CD4-positive, alpha-beta T cell treated with Interleukin-1 beta for 1 hour (primary cell): ENCODE measurements at regions not wholly inside any gene's neighbourhood (a gene's known extent, or its start where the extent isn't known, plus 50 kb on each side); places are given as distances from the start of the nearest gene placed in this dataset.
A peak's percentile ranks its signal among the peaks of the same experiment; 100 is the strongest.

Experiments
- DNase-seq, 2 donors: peaks; one replicate each; pipeline ENCODE4 v3.0.0-alpha.2; 2020 to 2022

GRCh38 chr1:18021242-18021641, 86.4 kb upstream of the IGSF21 start:
- DNase-seq = no peak

DNA sequence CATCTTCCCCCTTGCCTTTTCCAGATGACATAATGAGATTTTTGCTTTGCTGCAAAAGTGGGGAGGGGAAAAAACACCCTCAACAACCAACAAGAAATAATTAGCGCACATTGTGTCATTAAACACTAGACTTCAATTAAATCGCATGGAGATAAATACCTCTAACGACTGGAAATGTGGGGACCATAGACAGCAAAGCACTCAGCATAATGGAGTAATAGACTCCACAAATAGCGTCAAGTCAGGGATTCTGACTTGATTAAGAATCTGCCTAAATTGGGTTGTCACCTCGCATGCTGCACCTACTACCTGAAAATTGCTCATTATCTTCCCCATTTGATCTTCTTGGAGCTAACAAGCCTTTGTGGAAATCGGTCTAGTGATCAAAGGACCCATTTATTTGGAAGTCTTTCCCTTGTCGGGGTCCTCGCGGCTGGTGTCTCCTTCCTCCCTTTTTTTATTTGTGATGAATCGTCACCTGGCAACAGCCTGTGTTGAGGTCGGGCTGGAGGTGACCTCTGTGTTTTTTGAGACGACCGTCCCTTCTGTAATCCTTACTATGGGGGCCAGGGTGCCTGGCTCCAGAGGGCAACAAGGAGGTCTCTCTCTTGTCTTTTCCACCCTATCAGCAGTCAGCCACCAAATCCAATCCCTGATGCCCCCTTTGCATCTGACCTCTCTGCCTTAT, 75.3 kb upstream of the IGSF21 start:
- DNase-seq = no peak

DNA sequence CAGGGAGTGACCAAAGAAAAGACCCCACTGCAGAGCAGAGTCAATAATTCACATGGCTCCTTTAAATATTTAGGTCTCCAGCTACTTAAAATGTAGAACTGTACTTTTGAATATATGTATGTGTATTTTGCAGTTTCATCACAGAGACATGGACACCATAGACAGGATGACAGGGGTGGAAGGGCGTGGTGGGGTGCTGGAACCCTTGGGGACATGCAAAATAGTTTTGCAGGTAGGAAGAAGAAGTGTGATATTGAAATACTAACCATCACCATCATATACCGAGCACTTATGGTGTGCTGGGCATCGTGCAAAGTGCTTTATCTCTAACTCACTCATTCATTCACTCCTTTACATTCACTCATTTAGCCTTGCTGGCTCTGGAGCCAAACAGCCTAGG, 72.5 kb upstream of the IGSF21 start:
- DNase-seq = no peak

GRCh38 chr1:18037651-18038050, 69.9 kb upstream of the IGSF21 start:
- peak in 1 of 2 donors; percentile 3 for DNase-seq

DNA sequence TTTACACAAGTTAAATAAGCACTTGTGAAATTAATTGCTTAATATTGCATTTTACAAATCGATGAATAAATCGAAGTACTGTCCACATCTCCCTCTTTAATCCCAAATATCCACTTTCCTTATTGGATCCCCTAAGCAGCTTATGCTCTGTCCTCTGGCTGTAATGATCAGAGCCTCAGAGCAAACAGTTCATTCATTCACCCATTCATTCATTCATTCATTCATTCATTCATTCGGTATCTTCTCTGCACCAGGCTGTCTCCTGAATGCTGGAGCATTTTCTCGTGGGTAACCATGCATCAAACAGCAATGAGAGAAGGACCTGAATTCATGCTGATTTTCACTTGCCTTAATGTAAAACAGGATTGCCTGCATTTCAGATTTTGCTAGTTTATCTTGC, 69.5 kb upstream of the IGSF21 start:
- no peak for DNase-seq

DNA sequence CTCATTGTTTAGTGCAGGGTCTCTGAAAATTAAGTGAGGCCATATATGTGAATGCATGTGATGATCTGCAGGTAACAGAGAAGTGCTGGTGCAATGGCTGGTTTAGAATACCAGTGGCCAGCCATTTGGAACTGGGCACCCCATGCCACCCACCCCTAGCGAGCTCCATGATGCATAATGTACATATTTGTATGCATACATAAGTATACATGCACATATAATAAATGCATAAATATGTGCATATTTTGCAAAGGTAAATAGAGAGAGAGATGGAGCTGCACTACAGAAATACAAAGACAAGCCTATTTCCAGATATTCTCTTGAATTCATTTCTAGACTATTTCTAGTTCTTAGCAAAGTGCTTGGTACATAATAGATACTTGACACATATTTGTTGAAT, 68.5 kb upstream of the IGSF21 start:
- no peak for DNase-seq

- peak in 1 of 2 donors; percentile 30 for DNase-seq
Measured at GRCh38 chr1:18041102-18041501, 66.5 kb upstream of the IGSF21 start.

GRCh38 chr1:18041685-18042355, 65.8 kb upstream of the IGSF21 start:
- no peak for DNase-seq

DNA sequence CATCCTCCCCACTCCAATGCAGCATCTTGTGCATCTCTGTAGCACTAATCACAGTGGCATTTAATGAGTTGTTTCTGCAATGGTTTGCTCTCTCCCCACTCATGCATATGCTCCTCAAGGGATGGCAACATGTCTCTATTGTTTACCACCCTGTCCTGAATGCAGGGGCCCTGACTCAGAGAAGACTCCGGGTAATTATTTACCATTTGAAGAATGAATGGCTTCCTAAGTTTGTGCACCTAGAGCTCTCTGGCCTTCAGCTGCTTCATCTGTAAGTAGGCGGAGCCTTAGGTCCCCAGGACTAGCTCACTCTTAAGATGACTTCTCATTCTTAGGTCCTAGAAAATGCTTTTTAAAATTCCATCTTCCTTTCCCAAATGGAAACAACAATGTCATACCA, 63.7 kb upstream of the IGSF21 start:
- no peak for DNase-seq

DNA sequence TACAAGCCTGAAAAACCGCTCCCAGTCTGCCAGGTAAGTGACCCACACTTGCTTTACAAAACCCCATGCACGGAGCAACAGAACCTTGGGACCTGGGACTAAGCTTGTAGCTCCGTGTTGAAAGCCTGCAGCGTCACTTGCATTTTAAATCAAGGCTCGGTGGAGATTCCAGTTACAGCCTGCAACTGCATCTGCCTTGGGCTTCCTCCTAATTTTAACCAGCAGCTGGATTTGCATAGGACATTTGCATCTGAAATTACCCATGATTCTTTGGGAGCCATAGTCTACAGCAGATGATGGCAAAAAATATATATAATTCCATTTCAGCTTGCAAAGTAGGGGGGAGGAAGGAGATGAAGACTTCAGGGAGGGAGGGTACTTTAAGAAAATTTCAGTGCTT, 62.4 kb upstream of the IGSF21 start:
- DNase-seq = no peak

- DNase-seq = no peak
Measured at GRCh38 chr1:18045621-18046020, 62.0 kb upstream of the IGSF21 start.

GRCh38 chr1:18047122-18047521, 60.5 kb upstream of the IGSF21 start:
- DNase-seq = no peak

GRCh38 chr1:18049228-18049627, 58.4 kb upstream of the IGSF21 start:
- no peak for DNase-seq

DNA sequence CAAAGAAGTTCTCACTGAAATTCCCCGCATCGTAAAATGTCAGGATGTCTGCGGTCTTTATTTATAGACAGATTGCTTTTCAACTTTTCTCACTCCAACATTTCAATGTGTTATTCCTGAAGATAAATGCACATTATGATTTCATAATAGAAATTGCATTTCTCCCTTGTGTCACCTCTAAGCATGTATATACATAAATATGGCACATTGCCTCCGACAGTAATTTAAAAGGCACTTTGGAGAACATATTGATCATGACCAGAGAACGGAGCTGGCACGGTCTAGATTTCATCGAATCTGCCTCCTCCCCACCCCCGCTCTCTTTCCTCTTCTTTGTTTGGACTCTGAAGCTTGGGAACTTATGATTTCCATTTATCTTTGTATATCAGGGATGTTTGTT, 54.9 kb upstream of the IGSF21 start:
- DNase-seq = no peak

DNA sequence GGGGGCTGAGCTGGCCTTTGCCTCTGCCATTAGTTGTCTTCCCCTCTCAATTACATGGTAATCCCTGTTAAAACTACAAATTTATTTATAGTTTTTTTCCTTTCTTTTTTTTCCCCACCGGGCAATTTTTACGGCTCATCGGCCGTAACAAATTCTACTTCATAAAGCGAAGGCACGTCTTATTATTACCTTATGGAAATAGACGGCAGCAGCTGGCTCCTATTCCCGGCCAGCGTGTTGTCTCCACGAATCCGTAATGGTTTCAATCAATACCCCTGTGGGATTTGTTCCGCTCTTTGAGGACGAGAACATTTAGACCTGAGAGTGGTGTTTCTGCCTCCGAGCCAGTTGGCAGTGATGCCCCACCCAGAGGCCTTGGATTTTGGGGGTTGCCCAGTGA, 52.4 kb upstream of the IGSF21 start:
- no peak for DNase-seq

GRCh38 chr1:18056545-18056944, 51.1 kb upstream of the IGSF21 start:
- no peak for DNase-seq

DNA sequence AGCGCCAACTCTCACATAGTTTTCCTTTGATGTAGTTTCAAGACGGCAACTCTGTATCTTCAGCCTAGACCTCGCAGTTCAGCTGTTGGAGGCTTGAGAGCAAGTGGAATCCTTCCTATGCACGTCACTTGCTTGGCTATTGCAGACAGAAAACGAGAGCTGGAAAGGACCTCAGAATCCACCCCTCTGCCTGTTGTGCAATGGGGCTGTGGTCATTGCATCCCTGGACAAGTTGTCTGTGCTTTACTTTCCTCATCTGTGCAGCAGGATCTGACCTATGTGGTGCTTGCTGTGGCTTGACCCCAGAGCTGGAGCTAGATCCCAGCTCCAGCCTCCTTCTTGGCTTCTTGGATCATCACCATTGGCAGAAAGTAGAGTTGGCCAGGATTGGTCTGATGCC, 50.0 kb upstream of the IGSF21 start:
- no peak for DNase-seq
